Loucy (cell line): ENCODE measurements at regions not wholly inside any gene's neighbourhood (a gene's known extent, or its start where the extent isn't known, plus 50 kb on each side); places are given as distances from the start of the nearest gene placed in this dataset.

Experiments used
- H2AFZ ChIP-seq: fragments of 200-600 bp; sonication (generic); 2 replicates; pipeline ENCODE4 v1.6.0; 2016; ENCODE audit warnings: antibody characterized with exemption, mild to moderate bottlenecking, low read length, moderate library complexity
- H3F3A ChIP-seq: fragments of 200-600 bp; 2 replicates; pipeline ENCODE4 v1.6.0; 2016; ENCODE audit warnings: antibody characterized with exemption, low read depth, mild to moderate bottlenecking
- H3K27me3 ChIP-seq: fragments of 200-600 bp; sonication (generic); 2 replicates; pipeline ENCODE4 v1.6.1; 2014; ENCODE audit warnings: low read length, mild to moderate bottlenecking; ENCODE audit not compliant: insufficient read depth, poor library complexity, severe bottlenecking
- H3K36me3 ChIP-seq: fragments of 200-600 bp; sonication (generic); 2 replicates; pipeline ENCODE4 v1.6.1; 2016; ENCODE audit warnings: low read length; ENCODE audit not compliant: insufficient read depth
- H3K4me1 ChIP-seq: fragments of 200-600 bp; sonication (generic); 2 replicates; pipeline ENCODE4 v1.5.1; 2014; ENCODE audit warnings: low read length, mild to moderate bottlenecking; ENCODE audit not compliant: insufficient read depth, poor library complexity, severe bottlenecking
- H3K4me2 ChIP-seq: fragments of 200-600 bp; sonication (generic); 2 replicates; pipeline ENCODE4 v1.6.0; 2014; ENCODE audit warnings: antibody characterized with exemption, low read length, low read depth, mild to moderate bottlenecking; ENCODE audit not compliant: poor library complexity, severe bottlenecking
- H3K4me3 ChIP-seq: fragments of 200-600 bp; sonication (generic); 2 replicates; pipeline ENCODE4 v1.5.1; 2014; ENCODE audit warnings: low read length, mild to moderate bottlenecking, mixed read lengths; ENCODE audit not compliant: poor library complexity, severe bottlenecking
- H3K79me2 ChIP-seq: fragments of 200-600 bp; sonication (generic); 2 replicates; pipeline ENCODE4 v1.6.1; 2014; ENCODE audit warnings: low read length; ENCODE audit not compliant: insufficient read depth
- H3K9ac ChIP-seq: fragments of 200-600 bp; sonication (generic); 2 replicates; pipeline ENCODE4 v1.6.0; 2014; ENCODE audit warnings: mild to moderate bottlenecking, low read depth, low read length, moderate library complexity; ENCODE audit not compliant: poor library complexity, severe bottlenecking
- H3K9me2 ChIP-seq: fragments of 200-600 bp; sonication (generic); replicated peaks from 2 replicates; pipeline ENCODE4 v1.6.1; 2016; ENCODE audit warnings: low read depth, low read length, mixed read lengths
- H3K9me3 ChIP-seq: fragments of 200-600 bp; sonication (generic); 2 replicates; pipeline ENCODE4 v1.6.1; 2014; ENCODE audit warnings: mild to moderate bottlenecking, antibody characterized with exemption, low read length, low read depth; ENCODE audit not compliant: insufficient read depth
- H4K20me1 ChIP-seq: fragments of 200-600 bp; sonication (generic); 2 replicates; pipeline ENCODE4 v1.6.0; 2014; ENCODE audit warnings: antibody characterized with exemption, low read length, mild to moderate bottlenecking; ENCODE audit not compliant: insufficient read depth, poor library complexity, severe bottlenecking
- EZH2phosphoT487 ChIP-seq: fragments of 200-600 bp; IDR thresholded peaks from 2 replicates; pipeline ENCODE4 v1.6.1; 2018; ENCODE audit warnings: antibody characterized with exemption, mild to moderate bottlenecking, moderate library complexity, borderline replicate concordance
- TF ChIP-seq, protein P1 (sequence below): fragments of 200-600 bp; sonication (generic); conservative IDR thresholded peaks from 2 replicates; pipeline ENCODE4 v1.5.1; 2014; ENCODE audit warnings: mild to moderate bottlenecking, antibody characterized with exemption, low read length

DNA sequence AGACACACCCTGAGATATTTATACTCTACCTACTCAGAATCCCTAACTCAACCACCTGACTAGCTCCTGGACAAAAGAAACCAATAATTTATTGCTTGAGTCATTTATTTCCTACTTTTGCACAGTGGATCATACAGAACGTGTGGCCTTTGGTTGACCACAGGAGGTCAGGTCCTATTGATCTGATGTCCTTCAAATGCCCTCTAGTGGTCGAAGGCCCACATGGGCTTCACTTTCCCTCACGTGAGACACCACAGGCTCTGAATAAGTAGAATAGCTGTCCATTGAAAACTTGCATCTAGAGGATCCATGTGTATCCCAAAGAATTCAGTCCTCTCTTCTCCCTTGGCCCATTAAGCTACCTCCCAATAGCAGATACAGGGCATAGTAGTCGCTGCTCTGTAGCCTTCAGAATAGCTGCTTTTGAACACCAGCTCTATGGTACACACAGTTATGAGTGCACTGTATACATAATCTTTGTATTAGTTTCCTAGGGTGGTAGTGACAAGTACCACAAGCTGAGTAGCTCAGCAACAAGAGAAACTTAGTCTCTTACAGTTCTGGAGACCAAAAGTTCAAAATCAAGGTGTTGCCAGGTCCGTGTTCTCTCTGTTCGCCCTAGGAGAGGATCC lies 177.6 kb upstream of the SMARCA2 start:
- H3K4me1 ChIP-seq = no peaks in the 10 kb centered on the region
- H3K4me3 ChIP-seq = no peak overlapping the region
- H3K27me3 ChIP-seq = no peaks in the 10 kb centered on the region
- TF ChIP-seq, protein P1, sequence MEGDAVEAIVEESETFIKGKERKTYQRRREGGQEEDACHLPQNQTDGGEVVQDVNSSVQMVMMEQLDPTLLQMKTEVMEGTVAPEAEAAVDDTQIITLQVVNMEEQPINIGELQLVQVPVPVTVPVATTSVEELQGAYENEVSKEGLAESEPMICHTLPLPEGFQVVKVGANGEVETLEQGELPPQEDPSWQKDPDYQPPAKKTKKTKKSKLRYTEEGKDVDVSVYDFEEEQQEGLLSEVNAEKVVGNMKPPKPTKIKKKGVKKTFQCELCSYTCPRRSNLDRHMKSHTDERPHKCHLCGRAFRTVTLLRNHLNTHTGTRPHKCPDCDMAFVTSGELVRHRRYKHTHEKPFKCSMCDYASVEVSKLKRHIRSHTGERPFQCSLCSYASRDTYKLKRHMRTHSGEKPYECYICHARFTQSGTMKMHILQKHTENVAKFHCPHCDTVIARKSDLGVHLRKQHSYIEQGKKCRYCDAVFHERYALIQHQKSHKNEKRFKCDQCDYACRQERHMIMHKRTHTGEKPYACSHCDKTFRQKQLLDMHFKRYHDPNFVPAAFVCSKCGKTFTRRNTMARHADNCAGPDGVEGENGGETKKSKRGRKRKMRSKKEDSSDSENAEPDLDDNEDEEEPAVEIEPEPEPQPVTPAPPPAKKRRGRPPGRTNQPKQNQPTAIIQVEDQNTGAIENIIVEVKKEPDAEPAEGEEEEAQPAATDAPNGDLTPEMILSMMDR = peak; percentile 91
- TF ChIP-seq EZH2phosphoT487 = no peak
- H3K9me2 ChIP-seq = no peaks in the 10 kb centered on the region
- H2AFZ ChIP-seq = no peak overlapping the region
- H3F3A ChIP-seq = no peaks in the 10 kb centered on the region
- H3K9ac ChIP-seq = no peak overlapping the region
- H3K4me2 ChIP-seq = no peak overlapping the region
- H4K20me1 ChIP-seq = no peaks in the 10 kb centered on the region
- H3K9me3 ChIP-seq = no peaks in the 10 kb centered on the region
- H3K36me3 ChIP-seq = no peaks in the 10 kb centered on the region
- no peaks in the 10 kb centered on the region for H3K79me2 ChIP-seq

DNA sequence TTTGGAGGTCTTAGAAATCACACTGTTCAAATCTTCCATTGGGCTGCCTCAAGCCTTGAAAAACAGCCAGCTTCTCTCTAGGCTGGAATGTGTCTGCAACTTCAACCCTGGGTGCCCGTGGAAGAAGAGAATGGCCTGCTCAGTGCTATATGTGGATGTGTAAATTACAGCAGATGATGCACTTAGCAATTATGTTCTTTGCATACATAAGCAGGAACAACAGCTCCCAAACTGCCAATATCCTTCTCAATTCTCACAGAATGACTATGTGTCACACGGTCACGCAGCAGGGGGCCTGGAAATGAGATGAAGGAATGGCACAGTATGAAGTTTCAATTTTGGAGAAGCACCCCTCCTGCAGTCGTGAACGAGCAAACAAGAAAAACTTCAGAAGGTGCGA lies 175.2 kb upstream of the SMARCA2 start:
- no peaks in the 10 kb centered on the region for H3K79me2 ChIP-seq
- no peak overlapping the region for H3K4me3 ChIP-seq
- no peaks in the 10 kb centered on the region for H3K4me1 ChIP-seq
- no peaks in the 10 kb centered on the region for H4K20me1 ChIP-seq
- H3K27me3 ChIP-seq = no peaks in the 10 kb centered on the region
- H3K36me3 ChIP-seq = no peaks in the 10 kb centered on the region
- H3K9me3 ChIP-seq = no peaks in the 10 kb centered on the region
- H3K4me2 ChIP-seq = no peak overlapping the region
- TF ChIP-seq, protein P1 = no peak
- no peak for TF ChIP-seq EZH2phosphoT487
- H3F3A ChIP-seq = no peaks in the 10 kb centered on the region
- no peak overlapping the region for H3K9ac ChIP-seq
- H3K9me2 ChIP-seq = no peaks in the 10 kb centered on the region
- no peak overlapping the region for H2AFZ ChIP-seq

DNA sequence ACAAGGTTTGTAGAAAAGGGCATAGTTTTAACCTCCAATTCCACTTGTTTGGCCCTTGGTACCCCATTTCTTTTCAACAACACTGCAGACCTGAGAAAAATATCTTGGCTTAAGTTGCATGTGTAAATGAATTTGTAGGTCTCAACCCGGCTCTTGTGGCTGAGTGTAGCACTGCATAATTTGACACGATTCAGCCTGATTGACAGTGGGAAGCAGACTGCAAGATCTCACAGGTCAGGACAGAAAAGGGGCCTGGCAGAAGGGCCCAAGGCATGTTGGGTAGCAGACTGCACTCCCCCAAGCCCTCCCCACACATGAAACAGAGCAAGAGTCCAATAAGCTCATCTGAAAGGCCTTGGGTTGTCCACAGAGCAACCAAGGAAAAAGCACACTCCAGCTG lies 169.7 kb upstream of the SMARCA2 start:
- Histone ChIP-seq H3K4me2 (no peak overlapping the region), H3K4me1 (no peaks in the 10 kb centered on the region), H3K79me2 (no peaks in the 10 kb centered on the region), H3F3A (no peaks in the 10 kb centered on the region), H3K36me3 (no peaks in the 10 kb centered on the region), H3K9me2 (no peaks in the 10 kb centered on the region), H4K20me1 (no peaks in the 10 kb centered on the region), H3K27me3 (no peaks in the 10 kb centered on the region), H3K9ac (no peak overlapping the region), H3K4me3 (no peak overlapping the region), H2AFZ (no peak overlapping the region), H3K9me3 (no peaks in the 10 kb centered on the region)
- TF ChIP-seq EZH2phosphoT487 = no peak
- TF ChIP-seq, protein P1 = no peak
